HG03060 (cell line): ENCODE measurements at regions not wholly inside any gene's neighbourhood (a gene's known extent, or its start where the extent isn't known, plus 50 kb on each side); places are given as distances from the start of the nearest gene placed in this dataset.
"Not testable (repeated sequence)": the region's sequence is repeated elsewhere in the genome, so short reads cannot be mapped to it uniquely, and the experiment has no call there.

Source experiments
- ATAC-seq: cut with Tn5 transposase; IDR thresholded peaks from one replicate; pipeline ENCODE4 v1.9.1; 2021; ENCODE audit warnings: low read depth, moderate number of reproducible peaks; ENCODE audit not compliant: unreplicated experiment

DNA sequence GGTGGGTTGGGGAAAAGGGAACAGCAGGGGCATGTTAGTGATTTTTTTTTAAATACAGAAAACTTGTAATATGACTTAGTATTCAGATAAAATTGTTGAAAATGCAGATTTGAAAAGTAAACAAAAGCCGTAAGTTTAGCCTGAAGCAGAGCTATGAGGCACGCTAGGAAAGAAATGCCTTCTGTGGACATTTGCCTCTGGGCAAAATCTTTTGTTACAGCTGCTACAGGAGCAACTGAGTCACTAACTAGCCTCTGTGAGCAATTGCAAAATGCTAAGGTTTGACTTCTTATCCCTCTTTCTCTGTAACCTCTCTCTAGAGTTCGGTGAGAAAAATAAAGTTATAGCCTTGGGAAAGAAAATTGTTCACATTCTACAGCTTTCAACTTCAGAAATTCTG is 350.0 kb downstream of the SLC7A11 start:
- no peak for ATAC-seq

DNA sequence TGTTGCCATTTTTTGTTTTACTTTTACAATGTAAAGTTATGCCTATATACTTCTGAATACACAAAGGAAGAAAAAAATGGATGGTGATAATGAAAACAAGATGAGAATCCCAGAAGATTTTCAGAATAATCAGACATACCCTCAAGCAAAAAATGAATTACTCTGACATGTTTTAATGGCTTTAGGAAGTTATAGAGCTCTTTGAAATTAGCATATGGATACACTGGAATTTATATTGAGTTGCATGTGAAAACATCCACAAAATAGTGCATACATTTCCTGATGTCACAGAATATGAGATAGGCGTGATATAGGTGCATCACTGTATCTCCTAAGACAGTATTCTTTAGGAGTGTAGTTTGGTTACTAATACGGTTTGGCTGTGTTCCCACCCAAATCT is 351.3 kb downstream of the SLC7A11 start:
- no peak for ATAC-seq

DNA sequence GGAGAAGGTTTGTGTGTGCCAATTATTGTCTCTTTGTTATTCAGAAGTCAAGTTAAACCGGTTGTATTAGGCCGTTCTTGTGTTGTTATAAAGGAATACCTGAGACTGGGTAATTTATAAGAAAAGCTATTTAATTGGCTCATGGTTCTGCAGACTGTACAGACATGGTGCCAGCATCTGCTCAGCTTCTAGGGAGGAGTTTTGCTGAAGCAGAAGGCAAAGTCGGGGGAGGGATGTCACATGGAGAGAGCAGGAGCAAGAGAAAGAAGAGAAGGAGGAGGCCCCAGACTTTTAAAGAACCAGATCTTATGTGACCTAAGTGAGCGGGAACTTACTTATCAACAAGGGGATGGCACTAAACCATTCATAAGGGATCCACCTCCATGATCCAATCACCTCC is 349.3 kb upstream of the PCDH18 start:
- ATAC-seq, result no peak

DNA sequence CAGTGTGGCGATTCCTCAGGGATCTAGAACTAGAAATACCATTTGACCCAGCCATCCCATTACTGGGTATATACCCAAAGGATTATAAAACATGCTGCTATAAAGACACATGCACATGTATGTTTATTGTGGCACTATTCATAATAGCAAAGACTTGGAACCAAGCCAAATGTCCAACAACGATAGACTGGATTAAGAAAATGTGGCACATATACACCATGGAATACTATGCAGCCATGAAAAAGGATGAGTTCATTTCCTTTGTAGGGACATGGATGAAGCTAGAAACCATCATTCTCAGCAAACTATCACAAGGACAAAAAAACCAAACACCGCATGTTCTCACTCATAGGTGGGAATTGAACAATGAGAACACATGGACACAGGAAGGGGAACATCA is 335.8 kb upstream of the PCDH18 start:
- ATAC-seq, result not testable (repeated sequence)

DNA sequence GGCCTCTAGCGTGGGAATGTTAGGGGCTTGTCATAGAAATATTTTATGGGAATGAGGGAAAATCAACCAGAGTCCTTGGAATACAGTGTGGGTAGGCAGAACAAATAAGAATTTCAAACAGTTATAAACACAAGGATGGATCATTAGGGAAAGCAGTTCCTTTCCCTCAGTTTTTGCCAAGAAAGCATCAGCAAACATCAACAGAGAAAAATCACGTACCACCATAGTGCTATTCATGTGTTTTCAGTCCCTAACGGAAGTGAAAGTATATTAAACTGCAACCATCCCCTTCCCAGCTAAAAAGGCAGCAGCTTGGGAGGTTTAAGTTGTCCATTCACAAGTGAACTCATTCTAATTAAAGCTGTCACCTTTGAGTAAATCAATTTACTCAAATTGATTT is 334.4 kb upstream of the PCDH18 start:
- no peak for ATAC-seq

DNA sequence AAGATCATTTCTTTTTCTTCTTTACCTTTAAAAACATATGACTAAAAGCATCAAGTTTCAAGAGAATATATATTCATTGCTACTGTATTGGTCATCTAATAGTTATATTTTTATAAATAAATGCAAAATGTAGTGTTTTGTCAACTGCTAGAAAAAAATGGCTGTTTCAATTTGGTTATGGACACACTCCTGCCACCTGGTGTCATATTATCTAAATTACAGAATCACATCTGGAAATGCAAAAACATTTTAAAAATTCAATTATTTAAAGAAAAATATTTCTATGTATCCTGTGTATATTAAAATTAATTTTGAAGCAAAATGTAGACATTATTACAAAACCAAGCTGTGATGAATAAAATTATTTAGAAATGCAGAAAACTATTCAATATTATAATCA is 329.4 kb upstream of the PCDH18 start:
- no peak for ATAC-seq

DNA sequence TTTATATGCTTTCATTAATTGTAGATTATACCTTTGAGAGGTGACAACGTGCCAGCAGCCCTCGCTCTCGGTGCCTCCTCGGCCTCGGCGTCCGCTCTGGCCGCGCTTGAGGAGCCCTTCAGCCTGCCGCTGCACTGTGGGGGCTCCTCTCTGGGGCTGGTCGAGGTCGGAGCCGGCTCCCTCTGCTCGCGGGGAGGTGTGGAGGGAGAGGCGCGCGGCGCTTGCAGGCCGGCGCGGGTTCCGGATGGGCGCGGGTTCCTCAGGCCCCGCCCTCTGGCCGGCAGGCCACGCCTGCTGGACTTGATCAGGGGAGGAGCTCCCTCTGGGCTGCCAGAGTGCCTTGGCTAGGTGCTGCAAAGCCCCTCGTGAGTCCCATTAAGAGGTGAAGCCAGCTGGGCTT is 321.1 kb upstream of the PCDH18 start:
- no peak for ATAC-seq

DNA sequence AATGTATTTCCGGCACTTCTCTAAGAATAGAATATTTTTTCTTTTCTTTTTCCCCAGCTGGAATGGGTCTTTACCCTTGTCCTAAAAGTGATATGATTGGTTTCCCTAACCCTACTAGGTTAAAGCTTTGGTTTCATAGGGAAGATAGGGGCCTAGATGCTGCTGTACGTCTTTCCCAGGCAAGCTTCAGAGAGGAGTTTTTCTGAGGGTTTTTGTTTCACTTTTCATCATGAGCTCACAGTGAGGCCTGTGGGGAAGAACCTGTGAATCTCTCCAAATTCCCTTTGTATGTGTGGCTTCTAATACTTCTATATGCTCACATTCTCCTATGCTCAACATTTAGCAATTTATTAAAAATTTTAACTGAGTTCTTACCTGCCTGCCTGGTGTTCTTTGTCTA is 320.0 kb upstream of the PCDH18 start:
- ATAC-seq, result no peak

DNA sequence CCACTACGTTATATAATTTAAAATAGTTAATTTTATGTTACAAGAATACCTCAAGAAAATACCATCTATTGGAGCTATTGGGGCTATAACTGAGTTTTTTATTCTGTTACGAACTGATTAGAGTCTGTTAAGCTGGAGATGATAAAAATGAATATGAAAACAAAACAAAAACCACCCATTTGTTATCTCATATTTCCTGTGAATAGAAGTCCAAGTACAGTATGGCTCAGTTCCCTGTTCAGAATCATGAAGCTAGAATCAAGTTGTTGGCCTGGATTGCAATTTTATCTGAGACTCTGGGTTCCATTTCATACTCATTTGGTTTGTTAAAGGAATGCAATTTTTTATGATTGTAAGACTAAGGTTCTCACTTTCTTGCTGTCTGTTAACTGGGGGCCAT is 319.1 kb upstream of the PCDH18 start:
- ATAC-seq, result no peak

DNA sequence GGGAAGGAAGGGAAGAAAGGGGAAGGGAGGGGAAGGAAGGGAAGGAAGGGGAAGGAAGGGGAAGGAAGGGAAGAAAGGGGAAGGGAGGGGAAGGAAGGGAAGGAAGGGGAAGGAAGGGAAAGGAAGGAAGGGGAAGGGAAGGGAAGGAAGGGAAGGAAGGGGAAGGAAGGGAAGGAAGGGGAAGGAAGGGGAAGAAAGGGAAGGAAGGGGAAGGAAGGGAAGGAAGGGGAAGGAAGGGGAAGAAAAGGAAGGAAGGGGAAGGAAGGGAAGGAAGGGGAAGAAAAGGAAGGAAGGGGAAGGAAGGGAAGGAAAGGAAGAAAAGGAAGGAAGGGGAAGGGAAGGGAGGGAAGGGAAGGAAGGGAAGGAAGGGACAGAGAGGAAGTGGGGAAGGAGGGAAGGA is 295.7 kb upstream of the PCDH18 start:
- not testable (repeated sequence) for ATAC-seq

DNA sequence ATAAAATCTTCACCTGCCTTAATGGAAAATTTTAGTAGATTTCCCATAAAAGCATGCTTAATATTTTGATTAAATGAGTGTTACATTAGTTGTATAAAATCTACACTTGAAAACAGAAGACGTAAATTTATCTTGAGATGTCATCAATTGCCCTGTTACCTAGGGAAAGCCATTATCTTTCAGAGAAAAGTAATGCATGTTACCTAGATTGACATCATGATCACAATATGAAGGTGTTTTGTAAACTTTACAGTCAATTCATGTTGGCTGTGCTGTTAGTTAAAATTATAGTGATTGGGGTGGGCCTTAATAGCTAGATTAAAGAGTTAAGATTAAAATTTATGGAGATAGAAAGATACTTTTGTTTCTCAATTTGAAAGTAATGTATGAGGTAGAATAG is 293.2 kb upstream of the PCDH18 start:
- ATAC-seq, result no peak

DNA sequence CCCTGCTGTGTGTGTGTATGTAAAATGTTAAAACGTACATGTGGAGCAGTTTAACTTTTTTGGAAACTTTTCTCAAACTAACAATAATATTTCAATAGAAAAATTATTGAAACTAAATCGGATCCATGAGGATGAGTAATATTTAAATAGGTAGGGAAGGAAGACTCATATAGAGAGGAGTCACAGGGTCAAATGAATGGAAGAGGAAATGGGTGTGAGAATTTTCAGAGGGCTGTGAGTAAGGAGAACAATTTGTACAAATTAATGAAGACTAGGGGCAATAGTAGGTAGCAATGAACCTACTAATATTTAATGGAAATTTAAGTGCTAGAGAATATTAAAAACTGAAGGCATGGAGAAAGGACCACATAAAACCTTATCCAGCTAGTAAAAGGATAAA is 290.7 kb upstream of the PCDH18 start:
- ATAC-seq, result no peak

DNA sequence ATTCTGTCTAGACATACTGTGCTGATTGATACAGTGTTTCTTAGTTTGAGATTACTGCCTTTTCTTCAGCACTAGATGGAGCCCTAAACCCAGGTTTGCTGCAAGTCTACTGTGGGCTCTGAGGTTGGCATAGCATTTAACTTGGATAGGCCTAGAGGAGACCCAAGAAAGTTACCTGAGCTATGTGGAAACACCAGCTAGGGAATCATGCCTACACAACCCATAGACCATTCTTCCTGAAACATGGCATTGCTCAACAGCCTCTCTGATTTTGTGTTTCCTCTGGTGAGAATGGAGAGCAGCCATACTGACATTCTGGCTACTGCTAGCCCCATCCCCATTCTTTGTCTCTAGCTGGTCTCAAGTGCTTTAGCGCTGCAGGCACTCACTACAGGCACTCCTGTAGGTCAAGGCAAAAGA is 287.7 kb upstream of the PCDH18 start:
- ATAC-seq, result peak; percentile 70

DNA sequence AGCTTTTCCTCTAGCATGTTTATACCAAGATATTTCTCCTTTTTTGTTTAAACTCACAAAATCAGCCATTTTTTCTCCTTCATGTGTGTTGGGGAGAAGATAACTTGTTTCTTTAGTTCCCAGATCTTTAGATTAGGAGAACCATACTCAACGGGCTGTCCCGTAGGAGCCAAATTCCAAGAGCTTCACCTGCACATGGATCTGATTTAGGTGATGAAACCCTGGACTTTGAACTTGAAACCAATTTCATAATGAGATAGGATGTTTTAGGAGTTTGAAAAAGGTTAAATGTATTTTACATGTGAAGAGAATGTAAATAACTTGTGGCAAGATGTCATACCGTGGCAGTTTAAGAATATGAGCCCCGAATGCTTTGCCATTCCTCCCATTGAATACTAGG is 280.0 kb upstream of the PCDH18 start:
- ATAC-seq, result no peak

DNA sequence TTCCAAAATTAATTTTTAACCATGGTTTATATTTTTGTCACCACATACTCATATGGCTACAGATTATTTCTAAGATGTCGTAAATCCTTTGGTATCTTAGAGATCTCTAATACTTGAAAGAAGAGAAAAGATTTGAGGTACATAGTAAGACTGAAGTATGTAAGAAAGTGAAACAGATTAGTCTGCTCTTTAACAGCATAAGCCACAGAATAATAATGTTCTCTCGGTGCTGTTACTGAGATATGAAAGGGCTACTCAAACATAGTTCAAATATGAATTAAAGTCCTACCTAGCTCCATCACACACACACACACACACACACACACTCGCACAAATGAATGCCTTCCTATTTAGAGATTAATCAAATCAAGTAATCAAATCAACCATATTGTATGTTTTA is 274.1 kb upstream of the PCDH18 start:
- no peak for ATAC-seq

DNA sequence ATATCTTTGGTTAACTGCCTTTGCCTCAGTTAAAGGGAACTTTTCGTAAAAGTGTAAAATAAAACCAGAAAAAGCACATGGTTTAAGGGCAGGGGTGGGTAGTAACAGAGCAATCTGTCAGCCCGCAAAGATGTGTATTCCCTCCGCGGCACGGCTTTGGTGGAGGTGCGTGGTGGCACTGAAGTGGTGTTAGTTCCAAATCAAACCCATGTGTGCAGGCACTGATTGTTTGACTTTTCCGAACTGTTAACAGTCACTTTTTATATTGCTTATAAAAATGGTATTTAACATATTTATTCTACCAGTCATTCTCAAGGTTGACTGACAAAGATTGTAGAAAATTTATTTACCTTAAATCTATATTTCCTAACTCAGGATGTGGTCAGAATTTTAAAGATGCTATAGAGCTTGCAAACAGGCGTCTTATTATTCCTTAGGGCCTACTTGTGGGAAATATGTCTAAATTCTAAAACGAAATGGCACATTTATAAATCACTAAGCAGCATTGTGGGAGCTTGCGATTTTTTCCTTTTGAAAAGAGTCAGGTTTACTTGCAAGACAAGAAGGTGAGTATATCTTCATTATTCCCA is 272.7 kb upstream of the PCDH18 start:
- no peak for ATAC-seq

DNA sequence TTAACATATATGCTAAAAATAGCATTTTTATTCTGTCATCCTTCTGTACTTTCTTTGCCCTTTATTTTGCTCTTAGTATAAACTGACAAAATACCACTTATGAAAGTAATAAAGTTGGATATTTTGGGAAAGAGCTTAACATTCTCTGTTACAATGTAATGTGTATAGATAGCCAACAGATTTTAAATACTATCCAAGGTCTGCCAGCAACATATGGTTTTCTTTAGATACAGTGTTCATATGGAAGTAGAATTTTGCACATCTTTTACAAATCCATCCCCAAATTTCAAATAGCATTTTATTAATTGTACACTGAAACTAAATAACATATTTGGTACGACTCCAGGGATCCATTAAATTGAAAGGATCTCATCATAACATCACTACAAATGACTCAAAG is 268.6 kb upstream of the PCDH18 start:
- no peak for ATAC-seq

DNA sequence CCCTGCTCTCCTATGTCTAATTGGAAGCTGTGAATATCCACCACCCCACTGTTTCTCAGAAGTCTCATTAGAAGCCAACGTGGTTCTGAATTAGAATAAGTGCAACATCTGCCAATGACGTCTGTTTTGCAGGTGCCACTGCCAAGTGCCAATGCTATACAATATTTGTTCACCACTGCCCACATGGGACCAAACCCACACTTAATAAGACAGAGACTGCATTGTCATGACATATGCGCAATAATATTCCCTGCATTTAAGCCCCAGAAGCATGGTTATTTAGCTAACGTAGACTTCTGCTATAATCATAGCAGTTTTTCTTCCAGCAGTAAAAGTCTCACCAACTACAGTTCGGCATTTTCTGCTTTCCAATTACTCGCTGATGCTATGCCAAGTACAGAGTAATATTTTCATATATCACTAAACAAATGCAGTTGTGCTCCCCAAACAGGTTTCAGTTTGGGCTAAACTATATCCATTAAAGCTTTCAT is 262.5 kb upstream of the PCDH18 start:
- ATAC-seq, result no peak

DNA sequence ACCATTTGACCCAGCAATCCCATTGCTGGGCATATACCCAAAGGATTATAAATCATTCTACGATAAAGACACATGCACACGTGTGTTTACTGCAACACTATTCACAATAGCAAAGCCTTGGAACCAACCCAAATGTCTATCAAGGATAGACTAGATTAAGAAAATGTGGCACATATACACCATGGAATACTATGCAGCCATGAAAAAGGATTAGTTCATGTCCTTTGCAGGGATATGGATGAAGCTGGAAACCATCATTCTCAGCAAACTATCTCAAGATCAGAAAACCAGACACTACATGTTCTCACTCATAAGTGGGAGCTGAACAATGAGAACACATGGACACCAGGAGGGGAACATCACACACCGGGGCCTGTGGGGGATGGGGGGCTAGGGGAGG is 257.0 kb upstream of the PCDH18 start:
- ATAC-seq, result not testable (repeated sequence)

DNA sequence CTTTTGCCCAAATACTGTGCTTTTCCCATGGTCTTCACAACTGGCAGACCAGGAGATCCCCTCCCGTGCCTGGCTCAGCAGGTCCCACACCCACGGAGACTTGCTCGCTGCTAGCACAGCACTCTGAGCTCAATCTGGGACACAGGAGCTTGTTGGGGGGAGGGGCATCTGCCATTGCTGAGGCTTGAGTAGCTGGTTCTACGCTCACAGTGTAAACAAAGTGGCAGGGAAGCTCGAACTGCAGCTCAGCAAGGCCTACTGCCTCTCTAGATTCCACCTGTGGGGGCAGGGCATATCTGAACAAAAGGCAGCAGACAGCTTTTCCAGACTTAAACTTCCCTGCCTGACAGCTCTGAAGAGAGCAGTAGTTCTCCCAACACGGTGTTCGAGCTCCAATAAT is 251.6 kb upstream of the PCDH18 start:
- ATAC-seq, result not testable (repeated sequence)

DNA sequence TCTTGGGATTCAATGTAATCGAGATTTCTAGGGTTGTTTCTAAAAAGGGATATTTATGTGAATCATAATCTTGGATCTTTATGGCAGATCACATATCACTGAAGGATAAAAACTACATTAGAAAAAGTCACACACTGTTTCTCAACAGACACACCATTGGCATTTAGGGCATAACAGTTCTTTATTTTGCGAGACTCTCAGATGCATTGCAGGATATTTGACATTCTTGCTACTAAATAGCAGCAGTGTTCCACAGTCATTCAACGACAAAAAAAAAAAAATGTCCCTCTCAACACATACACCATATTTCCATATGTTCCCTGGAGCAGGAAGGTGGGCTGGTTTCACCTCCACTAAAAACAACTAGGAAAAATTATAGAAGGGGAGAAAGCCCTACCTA is 243.4 kb upstream of the PCDH18 start:
- no peak for ATAC-seq

DNA sequence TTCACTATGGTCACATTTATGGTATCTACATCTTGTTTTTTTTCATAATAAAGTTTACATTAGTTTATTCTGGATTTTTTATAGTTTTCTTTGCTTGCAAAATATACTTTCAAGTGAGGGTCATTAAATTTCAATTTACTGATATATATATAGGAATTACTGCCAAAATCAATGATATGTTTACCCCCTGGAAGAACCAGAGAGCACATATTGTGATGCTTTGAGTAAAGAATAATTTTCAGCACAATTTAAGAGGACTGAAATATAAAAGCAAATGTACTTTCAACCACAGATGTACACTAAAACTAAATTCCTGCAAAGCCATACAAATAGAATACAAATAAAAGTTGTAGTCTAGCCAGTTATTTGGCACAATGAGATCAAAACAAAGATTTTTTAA is 242.2 kb upstream of the PCDH18 start:
- no peak for ATAC-seq

DNA sequence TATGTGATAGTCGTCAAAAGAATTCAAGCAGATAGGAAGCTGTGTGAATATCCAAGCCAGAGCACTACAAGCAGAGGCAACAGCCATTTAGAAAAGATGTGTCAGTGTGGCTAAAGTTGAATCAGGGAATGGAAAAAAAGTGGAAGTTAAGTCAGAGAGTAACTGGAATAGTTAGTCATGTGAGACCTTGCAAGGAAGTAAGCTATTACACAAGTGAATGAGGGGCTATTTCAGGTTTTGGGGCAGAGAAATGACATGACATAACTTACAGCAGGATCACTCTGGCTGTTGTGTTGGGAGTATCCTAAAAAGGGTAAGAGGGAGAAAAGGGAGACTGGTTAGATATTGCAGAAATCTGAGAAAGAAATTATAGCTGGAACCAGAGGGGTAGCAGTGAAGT is 236.6 kb upstream of the PCDH18 start:
- no peak for ATAC-seq
